Heart right ventricle (tissue), 16 donors: ENCODE measurements at regions not wholly inside any gene's neighbourhood (a gene's known extent, or its start where the extent isn't known, plus 50 kb on each side); places are given as distances from the start of the nearest gene placed in this dataset.

Source experiments
- ATAC-seq, 8 donors: fragments of 200-7000 bp; cut with Tn5 transposase; one replicate each; pipeline ENCODE4 v1.9.1; 2020; ENCODE audit warnings: mild to moderate bottlenecking in 8 of 8, moderate library complexity in 8 of 8, moderate number of reproducible peaks in 1 of 8
- DNase-seq, 2 donors: peaks; one replicate each; pipeline ENCODE4 v3.0.0-alpha.2; 2020
- H3K27ac ChIP-seq, 10 donors: fragments of 200-600 bp; sonication (generic) in 2 of 10; one replicate each; pipeline versions ENCODE4 v1.5.0 to v1.8.0; 2020 to 2022; ENCODE audit warnings: mild to moderate bottlenecking in 3 of 10
- H3K27me3 ChIP-seq, 7 donors: fragments of 200-600 bp; one replicate each; pipeline ENCODE4 v1.8.0; 2021 to 2022; ENCODE audit warnings: mild to moderate bottlenecking in 2 of 7
- H3K36me3 ChIP-seq, 9 donors: fragments of 200-600 bp; sonication (generic) in 1 of 9; one replicate each; pipeline versions ENCODE4 v1.5.0 to v1.8.0; 2020 to 2022; ENCODE audit warnings: mild to moderate bottlenecking in 2 of 9
- H3K4me1 ChIP-seq, 9 donors: fragments of 200-600 bp; sonication (generic) in 1 of 9; one replicate each; pipeline versions ENCODE4 v1.5.0 to v1.8.0; 2020 to 2022; ENCODE audit warnings: mild to moderate bottlenecking in 4 of 9
- H3K4me3 ChIP-seq, 10 donors: fragments of 200-600 bp; sonication (generic) in 2 of 10; one replicate each; pipeline versions ENCODE4 v1.5.0 to v1.8.0; 2020 to 2022; ENCODE audit warnings: mild to moderate bottlenecking in 7 of 10, moderate library complexity in 2 of 10
- H3K9me3 ChIP-seq, 11 donors: fragments of 200-600 bp in 10 of 11; sonication (generic) in 2 of 11; one replicate each; pipeline versions ENCODE4 v1.5.0 to v1.8.0; 2013 to 2022; ENCODE audit warnings: mild to moderate bottlenecking in 2 of 11, control low read depth in 1 of 11, moderate library complexity in 1 of 11
- CTCF ChIP-seq, 9 donors: fragments of 200-600 bp; sonication (generic) in 2 of 9; IDR thresholded peaks; one replicate each; pipeline versions ENCODE4 v1.5.0 to v1.8.0; 2021 to 2022; ENCODE audit warnings: antibody characterized with exemption in 9 of 9, mild to moderate bottlenecking in 5 of 9, moderate library complexity in 1 of 9
- WGBS, 2 donors: extraction: QIAGEN DNeasy Blood & Tissue Kit; methylation state at CpG; one replicate each; pipeline ENCODE4 v1.1.7; 2013; ENCODE audit warnings: inconsistent platforms in 1 of 2; 5-methylcytosine and 5-hydroxymethylcytosine counted together
- intact Hi-C, 10 donors: fragments of 100-400 bp; cut with DNase I; formaldehyde crosslinking; loops; one replicate each; pipeline versions ENCODE4 v1.11.1 to v1.14.2; 2022
- donor health status: Arrhythmogenic right ventricular cardiomyopathy.
- donor health status: ischemic (EF 13 %, LVEDD 7.1; RV severe dilation, severe dysfunction).
- donor health status: healthy with polysubstance abuse.
- donor health status: DM: no; HTN: yes; CAD: no.
- donor health status: DM: no; HTN: no; CAD: no.
- donor health status: ischemic (EF 25% LVEDD 6.9; RV normal size, moderate dysfunction).
- donor health status: ischemic (EF 25% LVEDD 5.7; RV mildly dilated, moderate dysfunction).
- donor health status: healthy.
- donor health status: DM: yes; HTN: yes; CAD: no.
- donor health status: Ischemic cardiomyopathy.
- donor health status: ischemic (EF 35%, LVEDD 5.7; RV mildly dilated, moderate dysfunction).
- donor health status: nonischemic (EF 11% LVEDD 7.7; RV severe dilation, severe dysfunction).
- donor health status: DM: yes; HTN: yes; CAD: no.
- donor health status: PGD.
- donor health status: ischemic (EF 29% LVEDD 5.4; RV normal size, mild dysfunction).
- donor health status: nonischemic (EF 23%, LVEDD 6.1; RV moderate dilation, normal function).

- intact Hi-C loops: no loop called here
- 79 to 83% methylated on average over 23 to 24 of the region's 24 CpGs for WGBS, 2 donors
Measured at GRCh38 chr13:111518161-111518792, 197.8 kb downstream of the TEX29 start.

DNA sequence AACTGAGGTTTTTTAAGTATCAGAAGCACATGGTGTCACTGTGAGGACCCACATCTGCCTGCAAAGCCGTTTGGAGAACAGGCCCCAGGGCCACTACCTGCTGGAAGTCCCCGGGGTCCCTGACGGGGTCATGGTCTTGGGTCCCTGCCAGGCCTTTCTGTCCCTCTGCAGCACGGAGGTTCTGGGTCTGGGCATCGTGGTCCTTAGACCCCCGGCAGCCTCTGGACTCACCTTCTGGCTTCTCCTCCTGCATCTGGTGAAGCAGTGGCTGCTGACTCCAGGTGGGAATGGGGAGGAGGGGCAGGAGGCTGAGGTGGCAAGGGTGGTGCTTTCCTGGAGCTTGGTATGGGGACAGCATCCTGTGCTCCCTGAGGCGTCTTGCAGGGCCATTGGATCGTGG lies 198.6 kb downstream of the TEX29 start:
- DNase-seq (no peak), ATAC-seq (no peak)
- H3K36me3 ChIP-seq: no peaks in the 10 kb centered on the region
- no peak for TF ChIP-seq CTCF (IDR thresholded peaks at IDR 0.05)
- H3K27ac ChIP-seq: no peak overlapping the region
- H3K4me1 ChIP-seq: no peaks in the 10 kb centered on the region
- no peaks in the 10 kb centered on the region for H3K9me3 ChIP-seq
- H3K27me3 ChIP-seq: peaks cover 0 to 47% (median 17%) of the 10 kb centered on the region in 7 donors
- H3K4me3 ChIP-seq: no peak overlapping the region
- intact Hi-C loops: no loop called here
- WGBS, 2 donors: 64 to 65% methylated on average over 8 of the region's 8 CpGs

More at GRCh38 chr13:111518161-111518792, 197.8 kb downstream of the TEX29 start:
- ATAC-seq: no peak
- H3K9me3 ChIP-seq: no peaks in the 10 kb centered on the region
- peaks cover 0 to 51% (median 23%) of the 10 kb centered on the region in 7 donors for H3K27me3 ChIP-seq
- no peaks in the 10 kb centered on the region for H3K36me3 ChIP-seq
- H3K4me3 ChIP-seq: no peak overlapping the region
- no peak overlapping the region for H3K27ac ChIP-seq
- no peak for DNase-seq
- TF ChIP-seq CTCF (IDR thresholded peaks at IDR 0.05): no peak
- H3K4me1 ChIP-seq: no peaks in the 10 kb centered on the region

DNA sequence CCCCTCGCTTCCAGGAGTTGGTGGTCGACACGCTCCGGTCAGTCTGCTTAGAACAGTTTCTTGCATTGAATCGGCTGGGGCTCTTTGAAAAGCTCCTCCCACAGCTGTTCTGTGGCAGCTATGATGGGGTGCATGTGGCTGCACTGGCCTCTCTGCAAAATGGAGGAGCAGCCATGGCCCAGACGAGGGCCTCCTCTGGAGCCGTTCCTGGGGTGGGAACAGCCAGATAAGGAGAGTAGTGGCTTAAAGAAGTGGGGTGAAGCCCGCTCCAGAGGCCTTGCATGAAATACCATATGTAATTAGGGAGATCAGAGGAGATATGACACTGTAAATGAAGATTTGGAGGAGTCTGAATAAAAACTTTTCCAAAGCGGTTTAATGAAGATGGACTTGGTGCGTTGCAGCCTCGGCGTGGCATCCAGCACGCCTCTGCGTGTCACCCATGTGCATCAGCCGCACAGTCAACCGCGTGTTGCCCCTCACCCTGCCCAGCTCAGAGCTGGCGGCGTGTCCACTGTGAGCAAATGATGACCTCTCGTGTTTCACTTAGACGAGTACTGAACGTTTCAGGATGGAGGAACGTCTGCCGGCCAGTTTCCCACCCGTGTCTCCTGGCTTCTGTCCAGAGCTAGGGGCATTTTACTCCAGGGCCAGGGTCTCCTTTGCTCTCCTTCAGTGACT lies 199.2 kb downstream of the TEX29 start:
- no peak overlapping the region for H3K4me3 ChIP-seq
- peaks cover 0 to 41% (median 12%) of the 10 kb centered on the region in 7 donors for H3K27me3 ChIP-seq
- no peak overlapping the region for H3K27ac ChIP-seq
- no peak for TF ChIP-seq CTCF (IDR thresholded peaks at IDR 0.05)
- H3K9me3 ChIP-seq: no peaks in the 10 kb centered on the region
- no peaks in the 10 kb centered on the region for H3K4me1 ChIP-seq
- 76 to 78% methylated on average over 25 of the region's 25 CpGs for WGBS, 2 donors
- DNase-seq: no peak
- intact Hi-C loops: no loop called here
- ATAC-seq: no peak
- no peaks in the 10 kb centered on the region for H3K36me3 ChIP-seq

DNA sequence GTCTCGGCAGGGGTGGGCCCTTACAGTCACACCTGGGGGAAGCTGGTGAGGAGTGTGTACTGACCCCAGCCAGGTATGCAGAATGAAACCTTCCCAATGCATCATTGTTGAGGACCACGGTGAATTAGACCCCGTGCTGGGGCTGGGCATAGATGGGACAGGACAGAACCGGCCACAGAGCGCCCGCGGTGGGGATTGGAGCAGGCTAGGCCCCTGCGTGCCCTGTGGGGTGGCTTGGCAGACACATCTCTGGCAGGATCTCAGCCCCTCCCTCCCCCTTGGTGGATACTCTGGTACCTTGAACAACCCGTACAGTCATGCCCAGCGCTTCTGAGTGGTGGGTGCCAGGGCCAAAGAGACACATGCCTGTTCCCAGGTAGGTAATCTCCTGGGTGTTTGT lies 200.6 kb downstream of the TEX29 start:
- no peak for DNase-seq
- Histone ChIP-seq H3K4me3 (no peak overlapping the region), H3K27me3 (peaks cover 0 to 28% (median 2%) of the 10 kb centered on the region in 7 donors), H3K4me1 (no peaks in the 10 kb centered on the region), H3K36me3 (no peaks in the 10 kb centered on the region), H3K27ac (no peak overlapping the region), H3K9me3 (no peaks in the 10 kb centered on the region)
- no peak for TF ChIP-seq CTCF (IDR thresholded peaks at IDR 0.05)
- WGBS, 2 donors: 87% methylated on average over 10 of the region's 10 CpGs
- ATAC-seq: peak in 1 of 8 donors; percentile 10
- intact Hi-C loops: no loop called here
